Pancreas (tissue), 10 donors: ENCODE measurements at regions not wholly inside any gene's neighbourhood (a gene's known extent, or its start where the extent isn't known, plus 50 kb on each side); places are given as distances from the start of the nearest gene placed in this dataset.

ENCODE experiments used
- ATAC-seq, 4 donors: fragments of 200-7000 bp; cut with Tn5 transposase; one replicate each; pipeline versions ENCODE4 v1.8.0 to v1.9.1; 2020; ENCODE audit warnings: mild to moderate bottlenecking in 4 of 4, moderate library complexity in 4 of 4
- DNase-seq, 6 donors: peaks; one replicate each; pipeline ENCODE4 v3.0.0-alpha.2; 2020
- FAIRE-seq: peaks from 2 replicates; lab custom pipeline; 2012; peaks lifted over from hg19 to GRCh38; lab: Jason Lieb, UNC
- H3K27ac ChIP-seq, 4 donors: fragments of 200-600 bp; sonication (generic); 1 replicate in 3 of 4; 2 replicates in 1 of 4; pipeline versions ENCODE4 v1.5.0 to v1.8.0; 2020
- H3K27me3 ChIP-seq, 4 donors: fragments of 200-600 bp; one replicate each; pipeline ENCODE4 v1.8.0; 2021
- H3K36me3 ChIP-seq, 3 donors: fragments of 200-600 bp; sonication (generic) in 1 of 3; one replicate each; pipeline versions ENCODE4 v1.5.0 to v1.8.0; 2020 to 2021
- H3K4me1 ChIP-seq, 3 donors: fragments of 200-600 bp; one replicate each; pipeline ENCODE4 v1.8.0; 2021
- H3K4me3 ChIP-seq, 4 donors: fragments of 200-600 bp; sonication (generic) in 2 of 4; one replicate each; pipeline versions ENCODE4 v1.5.0 to v1.8.0; 2020 to 2021
- H3K9me3 ChIP-seq, 4 donors: fragments of 200-600 bp; one replicate each; pipeline ENCODE4 v1.8.0; 2021
- CTCF ChIP-seq, 4 donors: fragments of 200-600 bp; sonication (generic) in 3 of 4; IDR thresholded peaks; one replicate each; pipeline versions ENCODE4 v1.5.0 to v1.8.0; 2021; ENCODE audit warnings: antibody characterized with exemption in 4 of 4
- WGBS, 2 donors: extraction: QIAGEN DNeasy Blood & Tissue Kit; methylation state at CpG; one replicate each; pipeline ENCODE4 v1.1.7; 2013; 5-methylcytosine and 5-hydroxymethylcytosine counted together
- intact Hi-C, 3 donors: fragments of 100-400 bp; cut with DNase I; formaldehyde crosslinking; loops; one replicate each; pipeline versions ENCODE4 v1.11.1 to v1.14.2; 2022
- donor health status: healthy with polysubstance abuse.
- donor health status: DM: no; HTN: no; CAD: no; lungs with moderate emphysema.
- donor health status: DM: no; HTN: no; CAD: no.
- donor health status: control.
- donor health status: control.
- donor health status: Bipolar disorder and iron deficiency.
- donor health status: DM: yes; HTN: yes; CAD: no.
- donor health status: DM: no; HTN: no; CAD: no.
- donor health status: DM: no; HTN: no; CAD: no.
- donor health status: DM: yes; HTN: yes; CAD: no.

GRCh38 chr3:96169111-96169766, 645.2 kb upstream of the EPHA6 start:
- peak in 1 of 6 donors; percentile 24 for DNase-seq
- TF ChIP-seq CTCF (IDR thresholded peaks at IDR 0.05), result no peak
- no peak for FAIRE-seq
- 82 to 92% methylated on average over 3 of the region's 3 CpGs for WGBS, 2 donors
- Histone ChIP-seq H3K36me3 (no peaks in the 10 kb centered on the region), H3K27ac (no peak overlapping the region), H3K4me3 (no peak overlapping the region), H3K4me1 (no peaks in the 10 kb centered on the region), H3K9me3 (no peaks in the 10 kb centered on the region), H3K27me3 (no peaks in the 10 kb centered on the region)
- no peak for ATAC-seq
- intact Hi-C loops, result no loop called here

- ATAC-seq (no peak), DNase-seq (no peak), FAIRE-seq (no peak)
- Histone ChIP-seq H3K27me3 (no peaks in the 10 kb centered on the region), H3K4me1 (no peaks in the 10 kb centered on the region), H3K36me3 (no peaks in the 10 kb centered on the region), H3K4me3 (no peak overlapping the region), H3K9me3 (no peaks in the 10 kb centered on the region), H3K27ac (no peak overlapping the region)
- intact Hi-C loops, result no loop called here
- TF ChIP-seq CTCF (IDR thresholded peaks at IDR 0.05), result no peak
Measured at GRCh38 chr3:96172917-96173316, 641.5 kb upstream of the EPHA6 start.

GRCh38 chr3:96175500-96175899, 638.9 kb upstream of the EPHA6 start:
- DNase-seq, result peak in 1 of 6 donors; percentile 24
- intact Hi-C loops, result no loop called here
- no peak overlapping the region for H3K27ac ChIP-seq
- no peaks in the 10 kb centered on the region for H3K9me3 ChIP-seq
- FAIRE-seq, result no peak
- no peak for ATAC-seq
- H3K4me1 ChIP-seq, result no peaks in the 10 kb centered on the region
- no peak for TF ChIP-seq CTCF (IDR thresholded peaks at IDR 0.05)
- H3K36me3 ChIP-seq, result no peaks in the 10 kb centered on the region
- no peak overlapping the region for H3K4me3 ChIP-seq
- 90 to 94% methylated on average over 6 of the region's 6 CpGs for WGBS, 2 donors
- no peaks in the 10 kb centered on the region for H3K27me3 ChIP-seq

GRCh38 chr3:96182756-96183155, 631.6 kb upstream of the EPHA6 start:
- FAIRE-seq, result no peak
- no peak for DNase-seq
- WGBS, 2 donors, result 94% methylated on average over 1 of the region's 1 CpG
- intact Hi-C loops, result no loop called here
- no peak overlapping the region for H3K4me3 ChIP-seq
- no peaks in the 10 kb centered on the region for H3K36me3 ChIP-seq
- no peaks in the 10 kb centered on the region for H3K9me3 ChIP-seq
- no peaks in the 10 kb centered on the region for H3K27me3 ChIP-seq
- no peak for ATAC-seq
- no peak overlapping the region for H3K27ac ChIP-seq
- TF ChIP-seq CTCF (IDR thresholded peaks at IDR 0.05), result no peak
- H3K4me1 ChIP-seq, result peaks cover 0 to 7% (median 0%) of the 10 kb centered on the region in 3 donors

- H3K9me3 ChIP-seq, result no peaks in the 10 kb centered on the region
- FAIRE-seq (no peak), DNase-seq (no peak), ATAC-seq (peak in 3 of 4 donors; percentile 60 to 81 (median 76))
- no peak overlapping the region for H3K4me3 ChIP-seq
- H3K36me3 ChIP-seq, result no peaks in the 10 kb centered on the region
- no peak overlapping the region for H3K27ac ChIP-seq
- WGBS, 2 donors, result 23 to 35% methylated on average over 1 of the region's 1 CpG
- intact Hi-C loops, result no loop called here
- H3K4me1 ChIP-seq, result peaks cover 0 to 7% (median 0%) of the 10 kb centered on the region in 3 donors
- H3K27me3 ChIP-seq, result no peaks in the 10 kb centered on the region
- TF ChIP-seq CTCF (IDR thresholded peaks at IDR 0.05), result no peak
Measured at GRCh38 chr3:96183871-96184270, 630.5 kb upstream of the EPHA6 start.
